Colonic mucosa (tissue), 4 donors: ENCODE measurements at regions not wholly inside any gene's neighbourhood (a gene's known extent, or its start where the extent isn't known, plus 50 kb on each side); places are given as distances from the start of the nearest gene placed in this dataset.

Experiments
- DNase-seq: peaks from one replicate; pipeline ENCODE4 v3.0.0-alpha.2; 2020
- H3K27ac ChIP-seq: fragments of 200-600 bp; one replicate; pipeline ENCODE4 v1.8.0; 2021
- H3K27me3 ChIP-seq: fragments of 200-600 bp; one replicate; pipeline ENCODE4 v1.8.0; 2021
- H3K36me3 ChIP-seq: fragments of 200-600 bp; one replicate; pipeline ENCODE4 v1.8.0; 2021
- H3K4me1 ChIP-seq: fragments of 200-600 bp; one replicate; pipeline ENCODE4 v1.8.0; 2021; ENCODE audit warnings: mild to moderate bottlenecking
- H3K4me3 ChIP-seq: fragments of 200-600 bp; one replicate; pipeline ENCODE4 v1.8.0; 2021
- H3K9ac ChIP-seq, 2 donors: one replicate each; pipeline ENCODE4 v1.7.0; 2013; ENCODE audit warnings: control low read depth in 2 of 2, low read depth in 2 of 2, low read length in 2 of 2
- H3K9me3 ChIP-seq: fragments of 200-600 bp; one replicate; pipeline ENCODE4 v1.8.0; 2021
- CTCF ChIP-seq: fragments of 200-600 bp; IDR thresholded peaks from one replicate; pipeline ENCODE4 v1.8.0; 2022; ENCODE audit warnings: antibody characterized with exemption, mild to moderate bottlenecking
- intact Hi-C: fragments of 100-400 bp; cut with DNase I; formaldehyde crosslinking; loops from one replicate; pipeline ENCODE4 v1.14.1; 2022
- donor health status: healthy.
- donor health status: DM: no; HTN: no; CAD: no.
- donor health status: DM: no; HTN: no; CAD: no.

DNA sequence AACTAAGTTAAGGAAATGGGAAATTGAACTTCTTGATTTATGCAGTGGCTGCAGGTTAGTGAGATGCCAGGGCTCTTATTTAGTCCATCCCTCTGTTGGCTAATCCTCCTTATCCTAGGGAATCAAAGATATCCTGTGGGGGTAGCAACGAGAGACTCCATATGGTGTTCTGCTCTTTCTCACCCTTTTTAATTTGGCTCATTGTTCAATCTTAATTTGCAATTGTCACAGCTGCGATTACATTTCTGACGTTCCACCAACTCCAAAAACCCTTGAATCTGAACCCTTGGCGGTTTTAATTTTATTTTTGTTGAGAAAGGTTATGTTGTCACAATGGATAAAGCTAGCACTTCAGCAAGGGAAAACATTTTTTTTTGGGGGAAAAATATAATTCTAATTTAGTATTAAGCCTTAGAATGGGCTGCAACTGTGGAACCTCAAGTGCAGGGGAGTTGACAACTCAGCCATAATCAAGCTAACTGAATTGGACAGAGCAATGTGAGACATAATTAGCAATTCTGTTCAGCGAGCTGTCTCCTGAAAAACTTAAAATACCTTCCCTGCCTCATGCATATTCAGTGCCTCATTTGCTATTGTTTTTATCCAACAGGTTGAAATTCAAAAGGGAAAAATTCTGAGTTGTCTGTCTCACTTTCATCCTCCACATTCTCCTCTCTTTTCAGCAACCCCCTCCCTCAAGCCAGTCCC is 91.3 kb downstream of the MAT2B start:
- H3K4me3 ChIP-seq = no peak overlapping the region
- no peak overlapping the region for H3K27ac ChIP-seq
- no peaks in the 10 kb centered on the region for H3K4me1 ChIP-seq
- no peak overlapping the region for H3K9ac ChIP-seq
- no peaks in the 10 kb centered on the region for H3K9me3 ChIP-seq
- no peak for DNase-seq
- H3K36me3 ChIP-seq = no peaks in the 10 kb centered on the region
- TF ChIP-seq CTCF = no peak
- no peaks in the 10 kb centered on the region for H3K27me3 ChIP-seq
- intact Hi-C loops = no loop called here

- H3K27me3 ChIP-seq = no peaks in the 10 kb centered on the region
- no peak for TF ChIP-seq CTCF
- intact Hi-C loops = no loop called here
- no peak overlapping the region for H3K27ac ChIP-seq
- H3K9ac ChIP-seq = no peak overlapping the region
- H3K9me3 ChIP-seq = no peaks in the 10 kb centered on the region
- no peaks in the 10 kb centered on the region for H3K4me1 ChIP-seq
- no peaks in the 10 kb centered on the region for H3K36me3 ChIP-seq
- H3K4me3 ChIP-seq = no peak overlapping the region
- no peak for DNase-seq
These were observed 98.6 kb downstream of the MAT2B start for GRCh38 chr5:163604013-163604412.

DNA sequence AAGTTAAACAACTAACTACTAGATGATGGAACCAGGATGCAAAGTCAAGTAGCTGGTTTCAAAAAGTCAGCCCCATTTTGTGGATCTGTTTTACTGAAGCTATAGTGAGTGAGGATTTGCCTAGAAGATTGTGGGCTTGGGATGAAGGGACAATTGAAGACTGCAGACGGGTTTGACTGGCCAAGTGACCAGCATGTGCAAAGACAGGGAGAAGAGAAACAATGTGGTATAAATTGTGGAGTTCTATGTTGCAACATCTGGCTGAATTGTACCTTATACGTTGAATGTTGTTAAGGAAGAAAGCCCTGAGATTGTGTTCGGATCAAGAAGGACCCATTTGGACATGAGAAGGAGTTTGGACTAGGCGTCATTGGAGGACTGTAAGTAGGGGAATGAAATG is 101.8 kb downstream of the MAT2B start:
- intact Hi-C loops = no loop called here
- no peak for TF ChIP-seq CTCF
- Histone ChIP-seq H3K4me1 (no peaks in the 10 kb centered on the region), H3K27me3 (no peaks in the 10 kb centered on the region), H3K4me3 (no peak overlapping the region), H3K9ac (no peak overlapping the region), H3K9me3 (no peaks in the 10 kb centered on the region), H3K36me3 (no peaks in the 10 kb centered on the region), H3K27ac (no peak overlapping the region)
- no peak for DNase-seq

GRCh38 chr5:163608621-163609020 is 103.2 kb downstream of the MAT2B start:
- H3K27ac ChIP-seq = no peak overlapping the region
- no peak for TF ChIP-seq CTCF
- no peak overlapping the region for H3K4me3 ChIP-seq
- H3K9me3 ChIP-seq = no peaks in the 10 kb centered on the region
- DNase-seq = no peak
- H3K27me3 ChIP-seq = no peaks in the 10 kb centered on the region
- intact Hi-C loops = no loop called here
- no peaks in the 10 kb centered on the region for H3K36me3 ChIP-seq
- no peaks in the 10 kb centered on the region for H3K4me1 ChIP-seq
- H3K9ac ChIP-seq = no peak overlapping the region

- no peak overlapping the region for H3K4me3 ChIP-seq
- H3K9ac ChIP-seq = no peak overlapping the region
- H3K27ac ChIP-seq = no peak overlapping the region
- no peaks in the 10 kb centered on the region for H3K27me3 ChIP-seq
- no peaks in the 10 kb centered on the region for H3K36me3 ChIP-seq
- no peak for DNase-seq
- TF ChIP-seq CTCF = no peak
- intact Hi-C loops = no loop called here
- no peaks in the 10 kb centered on the region for H3K9me3 ChIP-seq
- H3K4me1 ChIP-seq = no peaks in the 10 kb centered on the region
These were observed 104.5 kb downstream of the MAT2B start for GRCh38 chr5:163609910-163610309.
